WTC11 (cell line): ENCODE measurements at regions not wholly inside any gene's neighbourhood (a gene's known extent, or its start where the extent isn't known, plus 50 kb on each side); places are given as distances from the start of the nearest gene placed in this dataset.

Experiments
- ATF3 ChIP-seq: sonication (generic); formaldehyde crosslinking; conservative IDR thresholded peaks from 2 replicates; pipeline ENCODE4 v1.8.1; 2022; ENCODE audit warnings: mild to moderate bottlenecking, missing genetic modification reagents
- CTCF ChIP-seq: fragments of 200-600 bp; IDR thresholded peaks from 2 replicates; pipeline ENCODE4 v1.8.0; 2022; ENCODE audit warnings: antibody characterized with exemption
- USF2 ChIP-seq: sonication (generic); formaldehyde crosslinking; IDR thresholded peaks from 2 replicates; pipeline ENCODE4 v1.8.1; 2023; ENCODE audit warnings: mild to moderate bottlenecking, missing genetic modification reagents, moderate library complexity
- ZNF317 ChIP-seq: sonication (generic); formaldehyde crosslinking; IDR thresholded peaks from 2 replicates; pipeline ENCODE4 v1.8.1; 2023; ENCODE audit warnings: low read depth, mild to moderate bottlenecking, moderate library complexity, missing genetic modification reagents, borderline replicate concordance

GRCh38 chr7:36023033-36023560, 130.0 kb upstream of the EEPD1 start:
- TF ChIP-seq CTCF, result no peak
- TF ChIP-seq ZNF317 (CRISPR knock-in tag), result no peak
- no peak for TF ChIP-seq ATF3 (CRISPR knock-in tag)
- TF ChIP-seq USF2 (CRISPR knock-in tag), result no peak
